GM12878 (cell line): ENCODE measurements at regions not wholly inside any gene's neighbourhood (a gene's known extent, or its start where the extent isn't known, plus 50 kb on each side); places are given as distances from the start of the nearest gene placed in this dataset.

Source experiments
- CEBPZ ChIP-seq: fragments of 150-350 bp; IDR thresholded peaks from 2 replicates; pipeline ENCODE4 v1.6.1; 2016; ENCODE audit warnings: low read depth, low read length
- EP300 ChIP-seq, 2 experiments: fragments of 150-350 bp in 1 of 2; IDR thresholded peaks; 2 replicates each; pipeline ENCODE4 v1.6.1; 2011 to 2012; ENCODE audit warnings: low read depth in 2 of 2, low read length in 2 of 2, borderline replicate concordance in 1 of 2, improper control_type of control experiment in 1 of 2, inconsistent platforms in 1 of 2; ENCODE audit not compliant: control insufficient read depth in 1 of 2
- JUNB ChIP-seq: IDR thresholded peaks from 2 replicates; pipeline ENCODE4 v1.6.1; 2016; ENCODE audit warnings: antibody characterized with exemption, mild to moderate bottlenecking
- POLR2AphosphoS5 ChIP-seq: IDR thresholded peaks from 2 replicates; pipeline ENCODE4 v1.6.1; 2011; ENCODE audit warnings: mild to moderate bottlenecking, low read length, inconsistent platforms
- REST ChIP-seq: IDR thresholded peaks from 2 replicates; pipeline ENCODE4 v1.6.1; 2012; ENCODE audit warnings: mild to moderate bottlenecking, low read depth, low read length
- RFX5 ChIP-seq: IDR thresholded peaks from 2 replicates; pipeline ENCODE4 v1.6.1; 2011; ENCODE audit warnings: low read depth, low read length, improper control_type of control experiment
- SMARCA5 ChIP-seq: fragments of 450-650 bp; IDR thresholded peaks from 2 replicates; pipeline ENCODE4 v1.6.1; 2017; ENCODE audit warnings: mild to moderate bottlenecking
- TCF3 ChIP-seq: IDR thresholded peaks from 2 replicates; pipeline ENCODE4 v1.6.1; 2012; ENCODE audit warnings: low read depth, mild to moderate bottlenecking, low read length, borderline replicate concordance; ENCODE audit not compliant: insufficient read depth
- ZBTB11 ChIP-seq: fragments of 450-650 bp; formaldehyde crosslinking; IDR thresholded peaks from 2 replicates; pipeline ENCODE4 v1.5.0; 2022; ENCODE audit warnings: mild to moderate bottlenecking, missing genetic modification characterization

- TF ChIP-seq CEBPZ, result no peak
- TF ChIP-seq REST, result no peak
- no peak for TF ChIP-seq ZBTB11 (CRISPR knock-in tag)
- TF ChIP-seq RFX5, result no peak
- TF ChIP-seq SMARCA5, result no peak
- TF ChIP-seq EP300 (IDR thresholded peaks at IDR 0.05; ENCODE audit: borderline replicate concordance in 1 of 2, control insufficient read depth in 1 of 2, low read depth in 2 of 2, low read length in 2 of 2), result no peak
- no peak for TF ChIP-seq POLR2AphosphoS5
- no peak for TF ChIP-seq JUNB
- TF ChIP-seq TCF3, result no peak
Observed at GRCh38 chr1:222970711-222971110, 155.9 kb downstream of the DISP1 start.
